H9 (cell line): ENCODE measurements at regions not wholly inside any gene's neighbourhood (a gene's known extent, or its start where the extent isn't known, plus 50 kb on each side); places are given as distances from the start of the nearest gene placed in this dataset.

Experiments
- DNase-seq: peaks from one replicate; pipeline ENCODE4 v3.0.0-alpha.2; 2017
- H2AFZ ChIP-seq: one replicate; pipeline ENCODE4 v1.6.1; 2013; ENCODE audit warnings: mild to moderate bottlenecking, low read length, control low read depth, moderate library complexity
- H2AK5ac ChIP-seq: 2 replicates; pipeline ENCODE4 v1.6.1; 2013; ENCODE audit warnings: low read length, control low read depth, mixed read lengths; ENCODE audit not compliant: insufficient read length
- H2BK120ac ChIP-seq: one replicate; pipeline ENCODE4 v1.6.1; 2013; ENCODE audit warnings: low read depth, mild to moderate bottlenecking, low read length, control low read depth, inconsistent platforms; ENCODE audit not compliant: poor library complexity, severe bottlenecking
- H2BK12ac ChIP-seq: 2 replicates; pipeline ENCODE4 v1.6.1; 2013; ENCODE audit warnings: low read length, control low read depth, mixed read lengths, low read depth; ENCODE audit not compliant: insufficient read length
- H2BK15ac ChIP-seq: 2 replicates; pipeline ENCODE4 v1.6.1; 2013; ENCODE audit warnings: low read depth, low read length, control low read depth
- H2BK20ac ChIP-seq: one replicate; pipeline ENCODE4 v1.6.1; 2013; ENCODE audit warnings: low read depth, mild to moderate bottlenecking, low read length, control low read depth, inconsistent platforms; ENCODE audit not compliant: poor library complexity, severe bottlenecking
- H2BK5ac ChIP-seq: 2 replicates; pipeline ENCODE4 v1.6.1; 2013; ENCODE audit warnings: low read length, control low read depth, mixed read lengths; ENCODE audit not compliant: insufficient read length
- H3K14ac ChIP-seq: 2 replicates; pipeline ENCODE4 v1.6.1; 2013; ENCODE audit warnings: low read length, control low read depth; ENCODE audit not compliant: insufficient read depth
- H3K18ac ChIP-seq: 2 replicates; pipeline ENCODE4 v1.6.1; 2013; ENCODE audit warnings: low read depth, mild to moderate bottlenecking, mixed read lengths, low read length, control low read depth; ENCODE audit not compliant: insufficient read length
- H3K23ac ChIP-seq: 2 replicates; pipeline ENCODE4 v1.6.1; 2013; ENCODE audit warnings: low read length, control low read depth, mixed read lengths, low read depth; ENCODE audit not compliant: insufficient read length
- H3K23me2 ChIP-seq: 2 replicates; pipeline ENCODE4 v1.6.1; 2013; ENCODE audit warnings: low read depth, mild to moderate bottlenecking, mixed read lengths, low read length, control low read depth; ENCODE audit not compliant: insufficient read length, poor library complexity, severe bottlenecking
- H3K27ac ChIP-seq: 2 replicates; pipeline ENCODE4 v1.5.1; 2013; ENCODE audit warnings: low read length, control low read depth, mixed read lengths, low read depth; ENCODE audit not compliant: insufficient read length
- H3K27me3 ChIP-seq: 2 replicates; pipeline ENCODE4 v1.6.1; 2013; ENCODE audit warnings: low read length, control low read depth, inconsistent platforms; ENCODE audit not compliant: insufficient read depth
- H3K4ac ChIP-seq: 2 replicates; pipeline ENCODE4 v1.6.1; 2013; ENCODE audit warnings: low read depth, mild to moderate bottlenecking, control low read depth, inconsistent platforms, low read length, moderate library complexity
- H3K4me1 ChIP-seq: 2 replicates; pipeline ENCODE4 v1.6.1; 2013; ENCODE audit warnings: low read length, control low read depth, inconsistent platforms; ENCODE audit not compliant: insufficient read depth
- H3K4me2 ChIP-seq: 2 replicates; pipeline ENCODE4 v1.6.1; 2013; ENCODE audit warnings: low read length, control low read depth, mixed read lengths; ENCODE audit not compliant: insufficient read length, insufficient read depth
- H3K56ac ChIP-seq: 2 replicates; pipeline ENCODE4 v1.6.1; 2013; ENCODE audit warnings: low read depth, mild to moderate bottlenecking, mixed read lengths, low read length, control low read depth; ENCODE audit not compliant: insufficient read length
- H3K79me1 ChIP-seq: 2 replicates; pipeline ENCODE4 v1.6.1; 2013; ENCODE audit warnings: low read depth, mild to moderate bottlenecking, moderate library complexity, low read length, control low read depth, inconsistent platforms; ENCODE audit not compliant: insufficient read depth, poor library complexity, severe bottlenecking
- H3K79me2 ChIP-seq: 2 replicates; pipeline ENCODE4 v1.6.1; 2013; ENCODE audit warnings: low read length, control low read depth, inconsistent platforms; ENCODE audit not compliant: insufficient read depth
- H3K9ac ChIP-seq: 2 replicates; pipeline ENCODE4 v1.6.1; 2013; ENCODE audit warnings: low read length, control low read depth, mixed read lengths; ENCODE audit not compliant: insufficient read length; ENCODE audit errors: extremely low read depth
- H3K9me3 ChIP-seq: one replicate; pipeline ENCODE4 v1.6.1; 2013; ENCODE audit warnings: low read depth, low read length, inconsistent platforms; ENCODE audit not compliant: control insufficient read depth
- H3T11ph ChIP-seq: one replicate; pipeline ENCODE4 v1.6.1; 2013; ENCODE audit warnings: mild to moderate bottlenecking, low read length, control low read depth, inconsistent platforms
- H4K20me1 ChIP-seq: one replicate; pipeline ENCODE4 v1.6.1; 2013; ENCODE audit not compliant: control insufficient read depth, insufficient read length, insufficient read depth
- H4K5ac ChIP-seq: 2 replicates; pipeline ENCODE4 v1.6.1; 2013; ENCODE audit warnings: low read depth, mild to moderate bottlenecking, mixed read lengths, low read length, control low read depth; ENCODE audit not compliant: insufficient read length
- H4K8ac ChIP-seq: replicated peaks from 2 replicates; pipeline ENCODE4 v1.6.1; 2013; ENCODE audit warnings: low read length, control low read depth, mixed read lengths, low read depth; ENCODE audit not compliant: insufficient read length
- H4K91ac ChIP-seq: 2 replicates; pipeline ENCODE4 v1.6.1; 2013; ENCODE audit warnings: low read depth, mild to moderate bottlenecking, moderate library complexity, mixed read lengths, low read length, control low read depth; ENCODE audit not compliant: insufficient read length
- H3K27ac Mint-ChIP-seq, 3 experiments: 2 replicates in 2 of 3; 3 replicates in 1 of 3; pipeline ENCODE4 v1.8.0; 2020 to 2021; ENCODE audit warnings: mixed read lengths in 3 of 3, mild to moderate bottlenecking in 1 of 3, moderate library complexity in 1 of 3
- H3K27me3 Mint-ChIP-seq: 2 replicates; pipeline ENCODE4 v1.8.0; 2021; ENCODE audit warnings: low read depth, mild to moderate bottlenecking, moderate library complexity, mixed read lengths
- H3K36me3 Mint-ChIP-seq, 3 experiments: 2 replicates in 2 of 3; 3 replicates in 1 of 3; pipeline ENCODE4 v1.8.0; 2020 to 2021; ENCODE audit warnings: low read depth in 3 of 3, mixed read lengths in 3 of 3; ENCODE audit not compliant: insufficient read depth in 1 of 3
- H3K4me1 Mint-ChIP-seq, 2 experiments: 2 replicates each; pipeline ENCODE4 v1.8.0; 2020; ENCODE audit warnings: mixed read lengths in 2 of 2
- H3K4me3 Mint-ChIP-seq, 2 experiments: 2 replicates in 1 of 2; 3 replicates in 1 of 2; pipeline ENCODE4 v1.8.0; 2020 to 2021; ENCODE audit warnings: mild to moderate bottlenecking in 2 of 2, mixed read lengths in 2 of 2, moderate library complexity in 1 of 2
- H3K9me3 Mint-ChIP-seq, 2 experiments: 2 replicates in 1 of 2; 3 replicates in 1 of 2; pipeline ENCODE4 v1.8.0; 2020; ENCODE audit warnings: mild to moderate bottlenecking in 2 of 2, mixed read lengths in 2 of 2, moderate library complexity in 1 of 2
- WGBS: extraction: QIAGEN DNeasy Blood & Tissue Kit; methylation state at CpG from one replicate; pipeline ENCODE4 v1.1.7; 2013; ENCODE audit warnings: missing lambda C conversion rate, low lambda C conversion rate, mixed read lengths; ENCODE audit not compliant: insufficient read length; ENCODE audit errors: extremely low coverage; 5-methylcytosine and 5-hydroxymethylcytosine counted together
- TF ChIP-seq, protein P1 (sequence below): fragments of 200-600 bp; sonication (generic); conservative IDR thresholded peaks from 3 replicates; pipeline ENCODE4 v1.8.0; 2021; ENCODE audit warnings: antibody characterized with exemption, mild to moderate bottlenecking

- Histone ChIP-seq H3K18ac (no peak overlapping the region), H2BK15ac (no peak overlapping the region), H4K8ac (no peak overlapping the region), H3K9ac (no peak overlapping the region), H3K4ac (no peak overlapping the region), H4K20me1 (no peaks in the 10 kb centered on the region), H2AFZ (no peak overlapping the region), H3K4me1 (no peaks in the 10 kb centered on the region), H3K79me2 (no peaks in the 10 kb centered on the region), H3K27me3 (no peaks in the 10 kb centered on the region), H4K5ac (no peak overlapping the region), H2BK5ac (no peak overlapping the region), H3K23me2 (no peaks in the 10 kb centered on the region), H4K91ac (no peak overlapping the region), H3K56ac (no peak overlapping the region), H3K14ac (no peak overlapping the region), H3K79me1 (no peaks in the 10 kb centered on the region), H2BK120ac (no peak overlapping the region), H3K23ac (no peak overlapping the region), H3K27ac (no peak overlapping the region), H3K4me2 (no peak overlapping the region), H2BK20ac (no peak overlapping the region), H2AK5ac (no peak overlapping the region), H3T11ph (no peak overlapping the region), H3K9me3 (no peaks in the 10 kb centered on the region), H2BK12ac (no peak overlapping the region)
- TF ChIP-seq, protein P1, sequence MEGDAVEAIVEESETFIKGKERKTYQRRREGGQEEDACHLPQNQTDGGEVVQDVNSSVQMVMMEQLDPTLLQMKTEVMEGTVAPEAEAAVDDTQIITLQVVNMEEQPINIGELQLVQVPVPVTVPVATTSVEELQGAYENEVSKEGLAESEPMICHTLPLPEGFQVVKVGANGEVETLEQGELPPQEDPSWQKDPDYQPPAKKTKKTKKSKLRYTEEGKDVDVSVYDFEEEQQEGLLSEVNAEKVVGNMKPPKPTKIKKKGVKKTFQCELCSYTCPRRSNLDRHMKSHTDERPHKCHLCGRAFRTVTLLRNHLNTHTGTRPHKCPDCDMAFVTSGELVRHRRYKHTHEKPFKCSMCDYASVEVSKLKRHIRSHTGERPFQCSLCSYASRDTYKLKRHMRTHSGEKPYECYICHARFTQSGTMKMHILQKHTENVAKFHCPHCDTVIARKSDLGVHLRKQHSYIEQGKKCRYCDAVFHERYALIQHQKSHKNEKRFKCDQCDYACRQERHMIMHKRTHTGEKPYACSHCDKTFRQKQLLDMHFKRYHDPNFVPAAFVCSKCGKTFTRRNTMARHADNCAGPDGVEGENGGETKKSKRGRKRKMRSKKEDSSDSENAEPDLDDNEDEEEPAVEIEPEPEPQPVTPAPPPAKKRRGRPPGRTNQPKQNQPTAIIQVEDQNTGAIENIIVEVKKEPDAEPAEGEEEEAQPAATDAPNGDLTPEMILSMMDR = no peak
- no peak for DNase-seq
- Mint-ChIP-seq H3K4me3 (no peak overlapping the region), H3K36me3 (no peaks in the 10 kb centered on the region), H3K9me3 (no peaks in the 10 kb centered on the region), H3K27ac (no peak overlapping the region), H3K27me3 (no peaks in the 10 kb centered on the region), H3K4me1 (0 out of 4 replicates have a peak, but pooled peaks cover 0 to 3% of the 10 kb centered on the region in 2 experiments)
- no CpG with 5 or more reads among the region's 2 CpGs for WGBS
Measured at GRCh38 chr9:12904261-12905000, 129.6 kb downstream of the LURAP1L start.
